Transverse colon (tissue), 4 donors: ENCODE measurements at regions not wholly inside any gene's neighbourhood (a gene's known extent, or its start where the extent isn't known, plus 50 kb on each side); places are given as distances from the start of the nearest gene placed in this dataset.

Experiments
- DNase-seq: peaks from one replicate; pipeline ENCODE4 v3.0.0-alpha.2; 2019
- H3K27ac ChIP-seq, 4 donors: fragments of 200-600 bp; sonication (generic); 2 replicates each; pipeline ENCODE4 v1.5.1; 2016 to 2018; ENCODE audit warnings: inconsistent platforms in 4 of 4
- H3K27me3 ChIP-seq: fragments of 200-600 bp; sonication (generic); 2 replicates; pipeline ENCODE4 v1.5.1; 2017; ENCODE audit warnings: inconsistent platforms
- H3K36me3 ChIP-seq, 4 donors: fragments of 200-600 bp; sonication (generic); 2 replicates each; pipeline ENCODE4 v1.5.1; 2017 to 2019; ENCODE audit warnings: inconsistent platforms in 4 of 4
- H3K4me1 ChIP-seq, 4 donors: fragments of 200-600 bp; sonication (generic); 2 replicates each; pipeline ENCODE4 v1.5.1; 2017 to 2020; ENCODE audit warnings: inconsistent platforms in 4 of 4
- H3K4me3 ChIP-seq, 4 donors: fragments of 200-600 bp; sonication (generic); 1 replicate in 1 of 4; 2 replicates in 3 of 4; pipeline versions ENCODE4 v1.5.1 to v1.6.1; 2017 to 2019; ENCODE audit warnings: inconsistent platforms in 4 of 4
- H3K9me3 ChIP-seq, 2 donors: fragments of 200-600 bp; sonication (generic); 2 replicates each; pipeline ENCODE4 v1.5.1; 2017 to 2019; ENCODE audit warnings: inconsistent platforms in 2 of 2
- EP300 ChIP-seq: sonication (generic); formaldehyde crosslinking; IDR thresholded peaks from one replicate; pipeline ENCODE4 v1.6.1; 2017; ENCODE audit warnings: antibody characterized with exemption, low read depth
- POLR2A ChIP-seq: fragments of 450-650 bp; IDR thresholded peaks from one replicate; pipeline ENCODE4 v1.6.1; 2016; ENCODE audit warnings: antibody characterized with exemption, mild to moderate bottlenecking, moderate library complexity
- POLR2AphosphoS5 ChIP-seq, 3 donors: sonication (generic); formaldehyde crosslinking; IDR thresholded peaks; one replicate each; pipeline ENCODE4 v1.6.1; 2016; ENCODE audit warnings: antibody characterized with exemption in 3 of 3
- WGBS, 2 donors: methylation state at CpG; one replicate each; pipeline ENCODE4 v1.1.5; 2018; ENCODE audit warnings: low coverage in 1 of 2; 5-methylcytosine and 5-hydroxymethylcytosine counted together
- in situ Hi-C, 4 donors: fragments of 200-750 bp; cut with MboI; loops; one replicate each; pipeline versions ENCODE4 v1.15.0 to v1.15.1; 2017; ENCODE audit warnings: low sequenced_read_pairs in 3 of 4, low pct_ligation_motif_present in 1 of 4, low pct_unique_long_range_greater_than_20kb in 1 of 4
- intact Hi-C: fragments of 100-400 bp; cut with DNase I; formaldehyde crosslinking; loops from one replicate; pipeline ENCODE4 v1.15.1; 2023; ENCODE audit warnings: low total_unique reads
- TF ChIP-seq, protein P1 (sequence below), 5 experiments: fragments of 200-600 bp in 3 of 5; fragments of 450-650 bp in 2 of 5; sonication (generic) in 3 of 5; IDR thresholded peaks; 1 replicate in 2 of 5; 2 replicates in 3 of 5; pipeline ENCODE4 v1.5.1; 2016 to 2017; ENCODE audit warnings: antibody characterized with exemption in 5 of 5, inconsistent platforms in 3 of 5, mild to moderate bottlenecking in 2 of 5, moderate library complexity in 1 of 5

DNA sequence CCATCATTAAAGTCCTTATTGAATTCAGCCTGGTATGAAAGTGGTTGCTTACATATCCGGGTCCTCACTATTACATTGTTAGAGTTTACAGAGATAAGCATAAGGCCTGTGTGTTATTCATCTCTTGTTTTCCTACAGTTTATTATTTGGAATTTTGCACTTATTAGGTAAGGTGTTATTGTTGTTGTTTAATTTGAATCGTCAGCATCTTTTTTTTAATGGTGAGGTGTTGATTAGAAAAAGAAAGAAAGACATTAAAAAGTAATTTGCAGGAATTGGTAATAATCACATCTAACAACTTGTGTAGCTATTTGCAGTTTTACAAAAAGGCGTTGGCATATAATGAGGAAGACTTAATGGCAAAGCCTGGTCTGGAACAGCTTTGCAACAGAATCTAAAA is 158.6 kb downstream of the SAMD5 start:
- Histone ChIP-seq H3K27me3 (no peaks in the 10 kb centered on the region), H3K4me1 (no peaks in the 10 kb centered on the region), H3K9me3 (peaks cover 0 to 5% of the 10 kb centered on the region in 2 donors), H3K36me3 (no peaks in the 10 kb centered on the region), H3K4me3 (no peak overlapping the region), H3K27ac (no peak overlapping the region)
- 87 to 88% methylated on average over 3 of the region's 3 CpGs for WGBS, 2 donors
- intact Hi-C loops: no loop called here
- in situ Hi-C loops: no loop called here
- DNase-seq: no peak
- TF ChIP-seq, protein P1, sequence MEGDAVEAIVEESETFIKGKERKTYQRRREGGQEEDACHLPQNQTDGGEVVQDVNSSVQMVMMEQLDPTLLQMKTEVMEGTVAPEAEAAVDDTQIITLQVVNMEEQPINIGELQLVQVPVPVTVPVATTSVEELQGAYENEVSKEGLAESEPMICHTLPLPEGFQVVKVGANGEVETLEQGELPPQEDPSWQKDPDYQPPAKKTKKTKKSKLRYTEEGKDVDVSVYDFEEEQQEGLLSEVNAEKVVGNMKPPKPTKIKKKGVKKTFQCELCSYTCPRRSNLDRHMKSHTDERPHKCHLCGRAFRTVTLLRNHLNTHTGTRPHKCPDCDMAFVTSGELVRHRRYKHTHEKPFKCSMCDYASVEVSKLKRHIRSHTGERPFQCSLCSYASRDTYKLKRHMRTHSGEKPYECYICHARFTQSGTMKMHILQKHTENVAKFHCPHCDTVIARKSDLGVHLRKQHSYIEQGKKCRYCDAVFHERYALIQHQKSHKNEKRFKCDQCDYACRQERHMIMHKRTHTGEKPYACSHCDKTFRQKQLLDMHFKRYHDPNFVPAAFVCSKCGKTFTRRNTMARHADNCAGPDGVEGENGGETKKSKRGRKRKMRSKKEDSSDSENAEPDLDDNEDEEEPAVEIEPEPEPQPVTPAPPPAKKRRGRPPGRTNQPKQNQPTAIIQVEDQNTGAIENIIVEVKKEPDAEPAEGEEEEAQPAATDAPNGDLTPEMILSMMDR (IDR thresholded peaks at IDR 0.05): no peak
- TF ChIP-seq POLR2AphosphoS5 (IDR thresholded peaks at IDR 0.05) (no peak), POLR2A (no peak), EP300 (no peak)

DNA sequence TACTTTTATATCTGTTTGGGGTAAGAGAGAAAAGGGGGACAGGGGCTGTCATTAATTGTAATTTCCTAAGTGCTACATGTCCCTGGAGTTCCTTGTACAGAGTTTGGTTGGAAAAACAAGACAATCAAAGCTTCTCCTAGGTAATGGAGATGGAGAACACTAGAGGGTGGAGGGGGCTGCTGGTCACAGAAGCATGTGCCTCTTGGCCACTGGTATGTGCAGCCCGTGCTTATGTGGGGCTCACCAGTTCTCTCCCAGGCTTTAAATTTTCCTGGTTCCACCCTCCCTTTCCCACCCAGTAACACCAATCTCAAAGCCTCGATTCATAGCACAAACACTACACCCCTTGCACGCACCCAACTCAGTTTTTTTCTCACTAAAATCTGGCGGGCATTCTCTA is 165.6 kb downstream of the SAMD5 start:
- in situ Hi-C loops (no loop called here), intact Hi-C loops (no loop called here)
- WGBS, 2 donors: 84% methylated on average over 2 to 4 of the region's 4 CpGs
- Histone ChIP-seq H3K4me1 (no peaks in the 10 kb centered on the region), H3K9me3 (peaks cover 0 to 5% of the 10 kb centered on the region in 2 donors), H3K4me3 (no peak overlapping the region), H3K27me3 (no peaks in the 10 kb centered on the region), H3K36me3 (no peaks in the 10 kb centered on the region), H3K27ac (no peak overlapping the region)
- DNase-seq: no peak
- TF ChIP-seq POLR2AphosphoS5 (IDR thresholded peaks at IDR 0.05): no peak
- TF ChIP-seq, protein P1 (IDR thresholded peaks at IDR 0.05): no peak
- no peak for TF ChIP-seq POLR2A

DNA sequence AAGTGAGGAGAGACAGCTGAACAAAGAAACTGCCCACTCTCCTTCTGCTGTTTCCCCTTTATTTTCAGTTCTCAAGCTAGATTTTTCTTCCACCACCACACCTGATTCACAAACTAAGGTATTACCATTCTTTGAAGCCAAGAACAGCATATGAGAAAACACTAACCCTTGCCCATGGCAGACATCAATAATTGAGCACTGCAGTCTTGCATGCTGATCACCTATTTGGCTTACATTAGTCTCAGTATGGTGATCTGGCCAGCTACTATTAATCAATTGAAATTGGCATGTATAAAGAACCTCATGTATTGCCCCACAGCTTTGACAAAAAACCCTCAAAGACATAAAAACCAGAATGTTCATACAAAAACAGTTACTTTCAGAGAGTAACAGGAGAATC is 166.3 kb downstream of the SAMD5 start:
- no peak overlapping the region for H3K4me3 ChIP-seq
- in situ Hi-C loops (no loop called here), intact Hi-C loops (no loop called here)
- no peak for DNase-seq
- H3K9me3 ChIP-seq: peaks cover 0 to 4% of the 10 kb centered on the region in 2 donors
- no peak overlapping the region for H3K27ac ChIP-seq
- TF ChIP-seq POLR2A (no peak), EP300 (no peak), POLR2AphosphoS5 (IDR thresholded peaks at IDR 0.05) (no peak)
- TF ChIP-seq, protein P1 (IDR thresholded peaks at IDR 0.05): no peak
- H3K4me1 ChIP-seq: no peaks in the 10 kb centered on the region
- no peaks in the 10 kb centered on the region for H3K27me3 ChIP-seq
- H3K36me3 ChIP-seq: no peaks in the 10 kb centered on the region

DNA sequence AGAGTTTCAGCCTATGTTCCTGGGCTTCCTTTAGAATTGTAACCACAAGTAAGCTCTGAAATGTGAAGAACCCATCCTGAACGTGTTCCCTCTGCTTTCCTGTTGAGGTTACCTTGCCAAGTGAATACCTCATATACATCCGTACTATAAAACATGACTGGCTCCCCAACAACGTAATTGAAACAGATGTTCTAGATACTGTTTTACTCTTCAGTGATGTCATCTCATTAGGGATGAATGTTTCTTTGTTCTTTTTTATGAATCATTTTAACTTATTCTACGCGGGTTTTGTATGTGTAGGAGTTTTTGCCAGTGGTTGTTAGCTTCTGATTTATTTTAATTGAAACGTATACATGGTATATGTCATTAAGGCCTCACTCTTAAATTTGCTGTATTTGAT is 166.8 kb downstream of the SAMD5 start:
- 74 to 87% methylated on average over 6 of the region's 6 CpGs for WGBS, 2 donors
- in situ Hi-C loops: no loop called here
- H3K27ac ChIP-seq: no peak overlapping the region

GRCh38 chr6:147676495-147677199 is 168.2 kb downstream of the SAMD5 start:
- Histone ChIP-seq H3K36me3 (no peaks in the 10 kb centered on the region), H3K4me3 (no peak overlapping the region), H3K4me1 (no peaks in the 10 kb centered on the region), H3K27ac (no peak overlapping the region), H3K9me3 (no peaks in the 10 kb centered on the region), H3K27me3 (no peaks in the 10 kb centered on the region)
- intact Hi-C loops: no loop called here
- in situ Hi-C loops: no loop called here
- TF ChIP-seq POLR2AphosphoS5 (IDR thresholded peaks at IDR 0.05): no peak
- WGBS, 2 donors: 80 to 90% methylated on average over 6 to 7 of the region's 7 CpGs
- no peak for DNase-seq

More for the DNA sequence above, 166.8 kb downstream of the SAMD5 start:
- no peaks in the 10 kb centered on the region for H3K27me3 ChIP-seq
- TF ChIP-seq POLR2AphosphoS5 (IDR thresholded peaks at IDR 0.05) (no peak), POLR2A (no peak), EP300 (no peak)
- H3K36me3 ChIP-seq: no peaks in the 10 kb centered on the region
- DNase-seq: no peak
- intact Hi-C loops: no loop called here
- H3K4me3 ChIP-seq: no peak overlapping the region
- no peaks in the 10 kb centered on the region for H3K9me3 ChIP-seq
- H3K4me1 ChIP-seq: no peaks in the 10 kb centered on the region
